ENCODE measurements at regions not wholly inside any gene's neighbourhood (a gene's known extent, or its start where the extent isn't known, plus 50 kb on each side); places are given as distances from the start of the nearest gene placed in this dataset.

DNA sequence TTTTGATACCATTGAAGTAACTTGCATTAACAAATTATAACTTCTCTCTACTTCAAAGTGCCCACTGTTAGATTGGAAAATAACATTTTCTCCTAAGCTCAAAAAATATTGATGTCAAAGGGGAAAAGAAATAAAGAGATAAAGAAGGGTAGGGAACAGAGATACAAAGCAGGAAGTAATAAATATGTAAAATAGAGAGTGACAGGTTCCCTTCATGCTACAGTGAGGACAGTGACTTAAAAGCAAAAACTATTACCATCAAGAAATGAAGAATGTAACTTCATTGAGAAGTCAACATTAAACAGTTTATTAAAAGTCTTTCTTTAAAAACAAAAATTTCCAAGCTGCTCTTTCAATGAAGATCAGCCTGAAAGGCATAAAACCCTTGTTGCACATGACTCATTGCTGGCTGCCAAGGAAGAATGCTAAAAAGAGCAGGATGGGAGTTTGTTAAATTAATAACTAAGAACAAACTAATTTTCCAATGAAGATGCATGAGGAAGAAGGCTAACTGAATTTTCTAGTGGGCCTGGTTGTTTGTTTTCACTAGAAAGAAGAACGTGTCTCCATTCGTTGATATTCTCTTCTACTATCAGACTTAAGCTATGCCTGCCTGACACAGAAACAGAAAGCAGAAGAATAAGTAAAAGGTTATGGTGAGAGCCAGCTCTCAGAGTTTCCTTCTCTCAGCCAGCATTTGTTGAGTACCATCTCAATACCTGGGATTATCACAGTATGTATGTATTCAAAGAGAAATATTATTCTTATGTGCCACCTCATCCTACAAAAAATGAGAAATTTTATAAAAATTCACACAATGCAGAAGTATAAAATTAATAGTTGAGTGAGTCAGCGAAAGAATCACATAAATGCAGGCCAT is 197.8 kb upstream of the NREP start:
- Mint-ChIP-seq H3K36me3 (ENCODE audit: low read depth) (no peaks in the 10 kb centered on the region), H3K4me1 (ENCODE audit: low read depth) (no peaks in the 10 kb centered on the region), H3K27me3 (peaks cover 7% of the 10 kb centered on the region), H3K27ac (no peak overlapping the region), H3K9me3 (no peaks in the 10 kb centered on the region), H3K4me3 (no peak overlapping the region)
- intact Hi-C loops (cut with DNase I, micrococcal nuclease) = no loop called here
- CTCF ChIA-PET = no interaction called here
- TF ChIP-seq CTCF (IDR thresholded peaks at IDR 0.05) = no peak
- no peak for DNase-seq
- Histone ChIP-seq H3K9me3 (ENCODE audit: control insufficient read depth in 1 of 2, insufficient read depth in 1 of 2, low read length in 2 of 2) (no peaks in the 10 kb centered on the region), H3K27ac (ENCODE audit: low read depth in 1 of 2, low read length in 2 of 2) (no peak overlapping the region), H3K4me1 (ENCODE audit: insufficient read depth, low read length) (no peaks in the 10 kb centered on the region), H3K4me3 (ENCODE audit: low read length) (no peak overlapping the region), H3K27me3 (ENCODE audit: control insufficient read depth in 1 of 2, insufficient read depth in 2 of 2, low read length in 2 of 2) (peaks cover 0 to 3% of the 10 kb centered on the region in 2 experiments), H3K36me3 (ENCODE audit: insufficient read depth, low read length) (no peaks in the 10 kb centered on the region)
- POLR2A ChIA-PET = no interaction called here
- ATAC-seq (ENCODE audit: poor library complexity) = no peak

DNA sequence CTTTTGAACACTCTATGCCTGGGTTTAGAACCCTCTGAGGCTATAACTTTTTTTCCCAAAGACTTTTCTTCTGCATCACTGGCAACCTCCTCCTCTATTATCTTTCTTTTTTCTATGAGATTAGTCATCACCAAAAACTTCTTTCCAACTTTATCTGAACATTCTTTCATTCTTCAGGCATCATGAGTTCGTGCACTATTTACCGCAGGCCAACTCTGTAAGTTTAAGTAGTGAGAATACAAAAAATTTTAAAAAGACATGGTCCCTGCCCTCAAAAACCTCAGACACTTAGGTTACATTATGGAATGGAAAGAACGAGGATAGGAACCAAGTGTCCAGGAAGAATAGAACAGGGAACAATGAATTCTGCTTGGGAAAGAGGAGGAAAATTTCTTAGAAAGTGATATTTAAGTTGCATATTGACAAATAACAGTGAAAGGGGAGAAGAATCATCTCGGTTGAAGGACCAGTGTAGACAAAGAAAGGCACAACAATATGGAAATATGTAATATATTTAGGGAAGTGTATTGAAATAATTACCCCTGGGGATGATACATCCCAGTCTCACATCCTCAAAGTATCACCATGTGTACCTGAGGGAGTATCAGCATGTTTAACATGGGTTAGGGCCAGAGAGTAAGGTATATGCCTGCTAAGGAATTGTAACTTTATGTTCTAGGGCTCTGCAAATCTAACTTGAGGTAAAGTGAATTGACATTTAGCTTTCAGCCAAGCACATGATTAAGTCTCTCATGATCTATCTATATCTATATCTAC is 196.5 kb upstream of the NREP start:
- Histone ChIP-seq H3K27ac (ENCODE audit: low read depth in 1 of 2, low read length in 2 of 2) (no peak overlapping the region), H3K36me3 (ENCODE audit: insufficient read depth, low read length) (no peaks in the 10 kb centered on the region), H3K9me3 (ENCODE audit: control insufficient read depth in 1 of 2, insufficient read depth in 1 of 2, low read length in 2 of 2) (no peaks in the 10 kb centered on the region), H3K4me1 (ENCODE audit: insufficient read depth, low read length) (no peaks in the 10 kb centered on the region), H3K27me3 (ENCODE audit: control insufficient read depth in 1 of 2, insufficient read depth in 2 of 2, low read length in 2 of 2) (peaks cover 0 to 3% of the 10 kb centered on the region in 2 experiments), H3K4me3 (ENCODE audit: low read length) (no peak overlapping the region)
- ChIA-PET POLR2A (no interaction called here), CTCF (no interaction called here)
- Mint-ChIP-seq H3K27me3 (peaks cover 7% of the 10 kb centered on the region), H3K4me3 (no peak overlapping the region), H3K36me3 (ENCODE audit: low read depth) (no peaks in the 10 kb centered on the region), H3K4me1 (ENCODE audit: low read depth) (no peaks in the 10 kb centered on the region), H3K9me3 (no peaks in the 10 kb centered on the region), H3K27ac (no peak overlapping the region)
- DNase-seq = no peak
- intact Hi-C loops (cut with DNase I, micrococcal nuclease) = no loop called here
- TF ChIP-seq CTCF (IDR thresholded peaks at IDR 0.05) = no peak
- no peak for ATAC-seq (ENCODE audit: poor library complexity)

DNA sequence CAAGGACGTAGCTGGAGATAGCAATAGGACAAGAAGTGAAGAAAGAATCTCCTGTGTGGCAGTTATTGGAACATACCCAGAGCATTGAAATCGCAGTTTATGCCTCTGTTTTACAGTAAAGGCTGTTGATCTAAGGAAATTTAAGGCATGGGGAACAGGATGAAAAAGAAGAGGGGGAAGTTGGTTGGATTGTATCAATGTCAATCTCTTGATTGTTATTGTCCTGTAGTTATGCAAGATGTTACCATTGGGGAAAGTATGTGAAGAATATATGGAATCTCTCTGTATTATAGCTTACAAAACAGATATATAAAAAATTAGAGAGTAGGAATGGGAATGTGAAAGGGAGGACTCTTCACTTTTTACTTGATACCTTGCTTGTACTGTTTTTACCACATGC is 195.6 kb upstream of the NREP start:
- H3K27me3 ChIP-seq (ENCODE audit: control insufficient read depth in 1 of 2, insufficient read depth in 2 of 2, low read length in 2 of 2) = peaks cover 0 to 3% of the 10 kb centered on the region in 2 experiments
- no peak overlapping the region for H3K4me3 Mint-ChIP-seq
- H3K4me1 Mint-ChIP-seq (ENCODE audit: low read depth) = no peaks in the 10 kb centered on the region
- H3K36me3 Mint-ChIP-seq (ENCODE audit: low read depth) = no peaks in the 10 kb centered on the region
- ChIA-PET CTCF (no interaction called here), POLR2A (no interaction called here)
- ATAC-seq (ENCODE audit: poor library complexity) (no peak), DNase-seq (no peak)
- H3K36me3 ChIP-seq (ENCODE audit: insufficient read depth, low read length) = no peaks in the 10 kb centered on the region
- no peak overlapping the region for H3K27ac ChIP-seq (ENCODE audit: low read depth in 1 of 2, low read length in 2 of 2)
- peaks cover 7% of the 10 kb centered on the region for H3K27me3 Mint-ChIP-seq
- no peaks in the 10 kb centered on the region for H3K9me3 Mint-ChIP-seq
- H3K4me1 ChIP-seq (ENCODE audit: insufficient read depth, low read length) = no peaks in the 10 kb centered on the region
- no peaks in the 10 kb centered on the region for H3K9me3 ChIP-seq (ENCODE audit: control insufficient read depth in 1 of 2, insufficient read depth in 1 of 2, low read length in 2 of 2)
- no peak for TF ChIP-seq CTCF (IDR thresholded peaks at IDR 0.05)
- H3K27ac Mint-ChIP-seq = no peak overlapping the region
- intact Hi-C loops (cut with DNase I, micrococcal nuclease) = no loop called here
- no peak overlapping the region for H3K4me3 ChIP-seq (ENCODE audit: low read length)

Measured in CD4-positive, alpha-beta T cell (primary cell).